Activated naive CD8-positive, alpha-beta T cell (primary cell): ENCODE measurements at regions not wholly inside any gene's neighbourhood (a gene's known extent, or its start where the extent isn't known, plus 50 kb on each side); places are given as distances from the start of the nearest gene placed in this dataset.
A peak's percentile ranks its signal among the peaks of the same experiment; 100 is the strongest.

Experiments
- H3K27ac Mint-ChIP-seq: one replicate; pipeline ENCODE4 v1.8.0; 2021; ENCODE audit warnings: mixed read lengths
- H3K27me3 Mint-ChIP-seq: one replicate; pipeline ENCODE4 v1.8.0; 2021; ENCODE audit warnings: mixed read lengths
- H3K36me3 Mint-ChIP-seq: one replicate; pipeline ENCODE4 v1.8.0; 2021; ENCODE audit warnings: mixed read lengths
- H3K4me1 Mint-ChIP-seq: one replicate; pipeline ENCODE4 v1.8.0; 2021; ENCODE audit warnings: low read depth, mixed read lengths
- H3K4me3 Mint-ChIP-seq: one replicate; pipeline ENCODE4 v1.8.0; 2021; ENCODE audit warnings: mild to moderate bottlenecking, mixed read lengths
- H3K9me3 Mint-ChIP-seq: one replicate; pipeline ENCODE4 v1.8.0; 2021; ENCODE audit warnings: low read depth, mixed read lengths

- Mint-ChIP-seq H3K36me3 (peaks cover 2% of the 10 kb centered on the region), H3K27me3 (no peaks in the 10 kb centered on the region)
Observed at GRCh38 chr14:106840991-106841390, 1314.6 kb downstream of the TMEM121 start.

GRCh38 chr14:106841701-106842100 lies 1315.3 kb downstream of the TMEM121 start:
- H3K4me3 Mint-ChIP-seq: no peak overlapping the region

More at GRCh38 chr14:106840991-106841390, 1314.6 kb downstream of the TMEM121 start:
- no peak overlapping the region for H3K27ac Mint-ChIP-seq
- H3K4me3 Mint-ChIP-seq: no peak overlapping the region
- H3K4me1 Mint-ChIP-seq: peaks cover 39% of the 10 kb centered on the region
- no peaks in the 10 kb centered on the region for H3K9me3 Mint-ChIP-seq

DNA sequence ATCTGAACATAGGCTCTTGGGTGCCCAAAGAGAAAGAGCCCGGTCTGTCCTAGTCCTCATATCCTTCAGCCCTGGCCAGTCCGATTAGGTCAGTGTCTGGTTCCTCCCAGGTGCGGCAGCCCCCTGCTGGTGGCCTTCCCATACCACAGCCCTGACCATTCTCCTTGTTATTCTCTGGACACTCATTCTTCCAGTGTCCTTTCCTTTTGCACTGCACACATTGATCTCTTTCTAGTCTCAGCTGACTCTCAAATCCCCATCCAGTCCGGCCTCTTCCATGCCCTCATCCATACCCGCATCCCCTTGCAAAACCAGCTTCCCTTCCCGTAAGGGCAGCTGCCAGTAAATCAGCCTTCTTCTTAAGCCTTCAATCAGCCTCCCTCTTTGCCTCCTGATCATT lies 1316.3 kb downstream of the TMEM121 start:
- H3K27ac Mint-ChIP-seq: peak overlapping the region; percentile 14
- no peaks in the 10 kb centered on the region for H3K27me3 Mint-ChIP-seq
- H3K9me3 Mint-ChIP-seq: no peaks in the 10 kb centered on the region
- peaks cover 52% of the 10 kb centered on the region for H3K4me1 Mint-ChIP-seq
- H3K4me3 Mint-ChIP-seq: peak overlapping the region; percentile 17
- peaks cover 2% of the 10 kb centered on the region for H3K36me3 Mint-ChIP-seq

More at GRCh38 chr14:106841701-106842100, 1315.3 kb downstream of the TMEM121 start:
- peaks cover 46% of the 10 kb centered on the region for H3K4me1 Mint-ChIP-seq
- H3K27me3 Mint-ChIP-seq: no peaks in the 10 kb centered on the region
- H3K36me3 Mint-ChIP-seq: peaks cover 2% of the 10 kb centered on the region
- H3K9me3 Mint-ChIP-seq: no peaks in the 10 kb centered on the region
- peak overlapping the region; percentile 13 for H3K27ac Mint-ChIP-seq

DNA sequence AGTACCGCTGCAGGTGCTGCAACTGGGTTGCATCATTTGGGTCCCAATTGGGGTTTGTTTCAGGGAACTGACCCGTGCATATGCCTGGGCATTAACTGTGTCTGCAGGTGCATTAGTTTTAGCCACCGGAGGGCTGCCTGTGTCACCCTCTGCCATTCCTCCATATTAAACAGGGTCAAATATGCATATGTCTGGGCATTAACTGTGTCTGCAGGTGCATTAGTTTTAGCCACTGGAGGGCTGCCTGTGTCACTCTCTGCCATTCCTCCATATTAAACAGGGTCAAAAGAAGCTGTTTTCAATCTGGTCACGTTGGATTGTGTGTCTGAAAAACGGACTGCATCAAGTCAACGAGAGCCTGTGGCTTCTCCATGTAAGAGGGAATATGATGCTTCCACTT lies 1317.0 kb downstream of the TMEM121 start:
- Mint-ChIP-seq H3K9me3 (no peaks in the 10 kb centered on the region), H3K4me3 (peak overlapping the region; percentile 90), H3K4me1 (peaks cover 55% of the 10 kb centered on the region), H3K36me3 (peaks cover 2% of the 10 kb centered on the region), H3K27me3 (no peaks in the 10 kb centered on the region), H3K27ac (peak overlapping the region; percentile 87)

DNA sequence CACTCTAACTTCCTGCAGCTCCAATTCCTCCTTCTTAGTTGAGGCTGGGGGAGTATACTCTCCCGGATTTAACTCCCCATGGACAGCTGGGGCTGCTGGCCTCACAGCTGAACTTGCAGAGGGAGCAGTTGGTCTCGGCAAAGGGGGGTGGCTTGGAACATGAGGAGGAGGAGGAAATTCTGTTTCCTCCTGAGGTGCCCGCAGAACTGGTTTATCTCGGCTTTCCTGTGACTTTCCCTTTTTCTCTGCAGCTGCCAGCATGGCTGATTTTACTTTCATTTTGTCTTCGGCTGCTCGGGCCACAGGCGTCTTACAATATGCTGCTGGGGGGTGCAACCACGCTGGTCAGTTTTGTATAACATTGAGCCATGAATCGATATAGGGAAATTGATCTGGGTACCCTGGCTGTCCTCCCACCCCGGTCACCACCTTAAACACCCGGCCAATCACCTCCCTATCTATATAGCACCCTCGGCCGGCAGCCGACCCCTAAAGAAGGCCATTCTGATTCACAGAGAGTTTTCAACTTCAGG lies 1317.6 kb downstream of the TMEM121 start:
- Mint-ChIP-seq H3K27me3 (no peaks in the 10 kb centered on the region), H3K4me1 (peaks cover 53% of the 10 kb centered on the region), H3K27ac (peak overlapping the region; percentile 87), H3K9me3 (no peaks in the 10 kb centered on the region), H3K4me3 (peak overlapping the region; percentile 90), H3K36me3 (peaks cover under 1% of the 10 kb centered on the region)

GRCh38 chr14:106844608-106845285 lies 1318.4 kb downstream of the TMEM121 start:
- H3K27me3 Mint-ChIP-seq: no peaks in the 10 kb centered on the region
- H3K27ac Mint-ChIP-seq: peak overlapping the region; percentile 87
- H3K36me3 Mint-ChIP-seq: peaks cover 3% of the 10 kb centered on the region
- no peaks in the 10 kb centered on the region for H3K9me3 Mint-ChIP-seq
- H3K4me3 Mint-ChIP-seq: peak overlapping the region; percentile 90
- H3K4me1 Mint-ChIP-seq: peaks cover 53% of the 10 kb centered on the region

DNA sequence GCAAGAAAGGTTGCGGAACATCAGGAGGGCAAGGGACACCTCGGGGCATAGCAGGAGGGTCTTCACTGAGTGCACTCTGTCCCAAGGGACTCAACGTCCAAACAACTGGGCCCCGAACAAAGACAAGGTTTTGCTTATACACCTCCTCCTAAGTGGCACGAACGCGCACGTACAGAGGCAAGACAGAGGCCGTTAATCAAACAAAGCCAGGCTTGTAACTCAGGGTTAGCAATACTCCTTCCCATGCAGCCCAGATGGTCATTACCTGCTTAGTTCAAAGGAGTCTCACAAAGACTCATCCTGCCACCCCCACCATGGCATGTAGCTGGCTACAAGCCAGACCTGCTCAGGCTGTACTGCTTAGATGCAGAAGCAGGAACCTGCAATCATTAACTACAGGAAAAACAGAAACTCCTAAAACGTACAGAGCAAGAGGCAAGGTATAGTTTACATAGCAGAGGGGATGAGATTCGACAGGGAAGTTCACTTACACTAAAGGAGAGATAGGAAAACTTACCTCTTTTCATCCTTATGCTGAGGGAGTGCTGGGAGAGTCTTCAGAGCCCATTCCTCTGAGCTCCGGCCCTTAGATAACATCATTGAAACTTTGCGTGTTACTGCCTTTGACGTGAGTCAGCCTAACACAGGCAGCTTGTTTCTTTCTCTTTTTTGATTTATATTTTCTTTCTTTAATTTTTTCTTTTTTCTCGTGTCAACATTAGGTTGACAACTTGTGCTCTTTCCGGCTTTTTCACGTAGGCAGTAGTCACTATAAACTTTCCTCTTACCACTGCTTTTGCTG lies 1319.1 kb downstream of the TMEM121 start:
- Mint-ChIP-seq H3K4me1 (peaks cover 50% of the 10 kb centered on the region), H3K36me3 (peaks cover 3% of the 10 kb centered on the region), H3K27me3 (no peaks in the 10 kb centered on the region), H3K9me3 (no peaks in the 10 kb centered on the region), H3K27ac (peak overlapping the region; percentile 35), H3K4me3 (peak overlapping the region; percentile 90)

- Mint-ChIP-seq H3K27me3 (no peaks in the 10 kb centered on the region), H3K36me3 (peaks cover 3% of the 10 kb centered on the region), H3K9me3 (no peaks in the 10 kb centered on the region), H3K27ac (peak overlapping the region; percentile 18), H3K4me1 (peaks cover 48% of the 10 kb centered on the region), H3K4me3 (peak overlapping the region; percentile 90)
Observed at GRCh38 chr14:106846218-106846617, 1319.8 kb downstream of the TMEM121 start.

- Mint-ChIP-seq H3K9me3 (no peaks in the 10 kb centered on the region), H3K27me3 (no peaks in the 10 kb centered on the region), H3K36me3 (peaks cover 3% of the 10 kb centered on the region), H3K4me1 (peaks cover 35% of the 10 kb centered on the region), H3K4me3 (no peak overlapping the region), H3K27ac (no peak overlapping the region)
Observed at GRCh38 chr14:106848330-106849121, 1322.1 kb downstream of the TMEM121 start.

DNA sequence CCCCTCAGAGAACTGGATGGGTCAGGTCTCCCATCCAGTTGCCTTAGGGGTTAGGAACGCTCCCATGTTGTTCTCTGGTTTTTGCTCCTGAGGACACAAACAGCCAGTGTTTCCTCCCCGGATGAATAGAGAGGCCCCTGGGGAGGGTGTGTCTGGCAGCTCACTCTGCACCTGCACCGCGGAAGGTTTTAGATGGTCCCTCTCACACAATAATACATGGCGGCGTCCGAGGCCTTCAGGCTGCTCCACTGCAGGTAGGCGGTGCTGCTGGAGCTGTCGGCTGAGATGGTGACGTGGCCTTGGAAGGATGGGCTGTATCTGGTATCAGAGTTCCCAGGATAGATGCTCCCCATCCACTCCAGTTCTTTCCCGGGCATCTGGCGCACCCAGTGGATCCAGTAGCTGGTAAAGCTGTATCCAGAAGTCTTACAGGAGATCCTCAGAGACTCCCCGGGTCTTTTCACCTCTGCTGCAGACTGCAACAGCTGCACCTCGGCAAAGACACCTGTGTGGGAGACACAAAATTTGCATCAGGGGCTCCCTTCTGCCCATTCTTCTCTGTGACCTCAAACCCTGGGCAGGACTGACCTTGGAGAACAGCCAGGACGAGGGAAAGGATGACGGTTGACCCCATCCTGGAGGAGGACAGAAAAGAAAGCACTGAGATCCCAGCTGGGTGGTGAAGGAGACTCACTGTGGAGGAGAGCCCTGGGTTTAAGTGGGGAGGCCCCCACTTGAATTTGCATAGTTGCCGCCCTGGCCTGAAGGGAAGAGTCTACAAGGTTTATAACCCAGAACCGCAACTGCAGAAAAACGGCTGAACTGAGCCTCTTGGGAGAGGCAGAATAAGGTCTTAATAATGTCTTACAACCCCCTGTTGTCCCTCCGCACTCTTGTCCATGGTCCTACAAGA lies 1324.8 kb downstream of the TMEM121 start:
- H3K4me1 Mint-ChIP-seq: peaks cover 14% of the 10 kb centered on the region
- H3K27me3 Mint-ChIP-seq: peaks cover 3% of the 10 kb centered on the region
- peaks cover 3% of the 10 kb centered on the region for H3K36me3 Mint-ChIP-seq
- no peak overlapping the region for H3K4me3 Mint-ChIP-seq
- H3K9me3 Mint-ChIP-seq: no peaks in the 10 kb centered on the region
- H3K27ac Mint-ChIP-seq: no peak overlapping the region

DNA sequence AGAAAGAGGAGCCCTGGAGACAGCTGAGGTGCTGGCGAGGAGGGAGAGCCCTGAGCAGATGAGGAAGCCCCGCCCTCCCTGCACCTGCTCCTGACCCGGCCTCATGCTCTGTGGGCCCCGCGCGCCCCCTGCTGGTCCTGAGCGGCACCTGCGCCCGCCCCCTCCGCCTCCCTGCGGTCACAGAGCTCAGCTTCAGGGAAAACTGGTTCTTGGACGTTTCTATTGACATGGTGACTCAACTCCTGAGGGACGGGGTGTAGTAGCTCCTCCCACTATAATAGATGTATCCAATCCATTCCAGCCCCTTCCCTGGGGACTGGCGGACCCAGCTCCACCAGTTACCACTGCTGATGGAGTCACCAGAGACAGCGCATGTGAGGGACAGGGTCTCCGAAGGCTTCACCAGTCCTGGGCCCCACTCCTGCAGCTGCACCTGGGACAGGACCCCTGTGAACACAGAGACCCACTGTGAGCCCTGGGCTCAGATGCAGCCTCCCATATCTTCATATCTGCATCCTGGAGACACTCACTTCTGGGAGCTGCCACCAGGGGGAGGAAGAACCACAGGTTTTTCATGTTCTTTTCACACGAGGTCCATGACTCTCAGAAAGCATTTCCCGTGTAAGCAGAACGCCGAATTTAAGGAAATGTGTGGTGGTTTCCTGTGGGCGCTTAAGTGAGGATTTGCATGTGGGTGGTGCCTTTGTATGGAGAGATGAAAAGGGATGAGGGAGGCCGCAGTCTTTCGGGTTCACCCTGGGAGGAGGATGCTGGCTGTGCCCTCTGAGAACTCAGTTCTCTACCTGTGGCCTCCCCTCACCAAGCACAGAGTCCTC lies 1346.4 kb downstream of the TMEM121 start:
- Mint-ChIP-seq H3K27ac (no peak overlapping the region), H3K27me3 (peaks cover 21% of the 10 kb centered on the region), H3K4me3 (peak overlapping the region; percentile 60), H3K9me3 (no peaks in the 10 kb centered on the region), H3K4me1 (peaks cover 11% of the 10 kb centered on the region), H3K36me3 (no peaks in the 10 kb centered on the region)

- Mint-ChIP-seq H3K4me1 (peaks cover 11% of the 10 kb centered on the region), H3K9me3 (no peaks in the 10 kb centered on the region), H3K4me3 (no peak overlapping the region), H3K36me3 (no peaks in the 10 kb centered on the region), H3K27me3 (peaks cover 24% of the 10 kb centered on the region), H3K27ac (no peak overlapping the region)
Observed at GRCh38 chr14:106874350-106874749, 1348.0 kb downstream of the TMEM121 start.

DNA sequence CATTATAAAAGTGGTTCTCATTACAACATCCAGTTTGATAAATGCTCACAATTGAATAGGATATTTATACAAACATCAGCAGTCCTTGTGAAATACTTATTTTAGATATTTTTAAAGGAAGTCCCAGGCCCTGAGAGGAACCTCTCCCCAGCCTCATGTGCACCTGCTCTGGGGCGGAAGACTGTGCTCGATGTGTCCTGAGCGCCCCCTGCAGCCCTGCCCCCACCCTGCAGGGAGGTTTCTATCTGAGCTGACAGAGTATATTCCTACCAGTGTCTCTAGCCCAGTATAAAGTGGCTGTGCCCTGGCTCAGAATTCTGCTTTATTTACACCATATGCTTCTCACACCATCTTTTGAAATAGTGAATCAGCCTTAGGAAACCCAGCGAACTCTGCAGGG lies 1349.1 kb downstream of the TMEM121 start:
- Mint-ChIP-seq H3K9me3 (no peaks in the 10 kb centered on the region), H3K4me1 (peaks cover 11% of the 10 kb centered on the region), H3K36me3 (no peaks in the 10 kb centered on the region), H3K27me3 (peaks cover 20% of the 10 kb centered on the region), H3K4me3 (no peak overlapping the region), H3K27ac (no peak overlapping the region)
